SU-DHL-6 (cell line): ENCODE measurements at regions not wholly inside any gene's neighbourhood (a gene's known extent, or its start where the extent isn't known, plus 50 kb on each side); places are given as distances from the start of the nearest gene placed in this dataset.

Experiments
- H2AFZ ChIP-seq: fragments of 200-600 bp; sonication (generic); 2 replicates; pipeline ENCODE4 v1.6.1; 2014; ENCODE audit warnings: low read depth, mild to moderate bottlenecking, moderate library complexity, mixed read lengths, antibody characterized with exemption, low read length; ENCODE audit not compliant: severe bottlenecking
- H3F3A ChIP-seq: fragments of 200-600 bp; shearing (Covaris generic); 2 replicates; pipeline ENCODE4 v1.6.0; 2016; ENCODE audit warnings: antibody characterized with exemption, mild to moderate bottlenecking; ENCODE audit not compliant: insufficient read depth
- H3K27ac ChIP-seq: fragments of 200-600 bp; sonication (generic); 2 replicates; pipeline ENCODE4 v1.5.1; 2016; ENCODE audit warnings: low read depth, mild to moderate bottlenecking, low read length, moderate library complexity, mixed read lengths
- H3K27me3 ChIP-seq: fragments of 200-600 bp; sonication (generic), shearing (Covaris generic); 2 replicates; pipeline ENCODE4 v1.6.0; 2014; ENCODE audit warnings: mild to moderate bottlenecking, low read length
- H3K36me3 ChIP-seq: fragments of 200-600 bp; sonication (generic); 2 replicates; pipeline ENCODE4 v1.6.1; 2014; ENCODE audit warnings: mild to moderate bottlenecking, low read length, mixed read lengths
- H3K4me2 ChIP-seq: fragments of 300-600, 200-600 bp; shearing (Covaris generic), sonication (generic); 2 replicates; pipeline ENCODE4 v1.6.0; 2014; ENCODE audit warnings: low read length, low read depth, mild to moderate bottlenecking; ENCODE audit not compliant: poor library complexity, severe bottlenecking
- H3K4me3 ChIP-seq: fragments of 200-600 bp; sonication (generic); 2 replicates; pipeline ENCODE4 v1.5.1; 2014; ENCODE audit warnings: antibody characterized with exemption, low read length, mild to moderate bottlenecking, mixed read lengths; ENCODE audit not compliant: insufficient read depth, poor library complexity, severe bottlenecking
- H3K79me2 ChIP-seq: fragments of 200-600 bp; sonication (generic); 2 replicates; pipeline ENCODE4 v1.6.1; 2014; ENCODE audit warnings: mild to moderate bottlenecking, low read length, moderate library complexity; ENCODE audit not compliant: insufficient read depth
- H3K9ac ChIP-seq: fragments of 200-600 bp; sonication (generic); 2 replicates; pipeline ENCODE4 v1.7.0; 2014; ENCODE audit warnings: mild to moderate bottlenecking, low read length
- H3K9me2 ChIP-seq: fragments of 200-600 bp; sonication (generic); replicated peaks from 2 replicates; pipeline ENCODE4 v1.6.1; 2014; ENCODE audit warnings: low read length; ENCODE audit not compliant: insufficient read depth
- H3K9me3 ChIP-seq: fragments of 200-600 bp; sonication (generic); 2 replicates; pipeline ENCODE4 v1.6.1; 2014; ENCODE audit warnings: low read length, mixed read lengths; ENCODE audit not compliant: insufficient read depth
- H4K20me1 ChIP-seq: fragments of 200-600 bp; sonication (generic); 2 replicates; pipeline ENCODE4 v1.6.1; 2014; ENCODE audit warnings: low read depth, mild to moderate bottlenecking, antibody characterized with exemption, low read length, moderate library complexity, mixed read lengths
- EZH2phosphoT487 ChIP-seq: fragments of 200-600 bp; sonication (generic), shearing (Covaris generic); conservative IDR thresholded peaks from 2 replicates; pipeline ENCODE4 v1.6.1; 2018; ENCODE audit warnings: mild to moderate bottlenecking, antibody characterized with exemption, low read length, moderate library complexity, mixed read lengths
- TF ChIP-seq, protein P1 (sequence below): fragments of 200-600 bp; sonication (generic); IDR thresholded peaks from one replicate; pipeline ENCODE4 v1.5.1; 2017; ENCODE audit warnings: antibody characterized with exemption, mild to moderate bottlenecking, low read length, moderate library complexity; ENCODE audit not compliant: insufficient read depth, poor library complexity, severe bottlenecking

DNA sequence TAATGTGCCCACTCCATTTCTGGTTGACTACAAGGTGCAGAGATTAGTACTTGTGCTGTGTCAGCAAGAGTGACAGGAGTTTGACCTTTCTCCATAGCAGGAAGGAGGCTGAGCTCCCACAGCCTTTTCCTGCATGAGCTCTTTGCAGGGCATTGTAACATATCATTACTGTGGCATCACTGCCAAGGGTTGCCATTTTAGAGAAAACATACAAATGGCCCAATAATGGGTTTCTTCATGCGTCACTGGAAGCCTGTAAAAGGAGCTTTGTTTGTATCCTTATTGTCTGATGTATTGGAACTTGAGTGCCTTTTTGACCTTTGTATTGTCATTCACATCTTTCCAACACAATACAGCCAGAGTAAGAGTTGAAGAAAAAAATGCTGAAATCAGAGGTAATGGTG is 323.0 kb upstream of the CDIN1 start:
- Histone ChIP-seq H3K79me2 (no peaks in the 10 kb centered on the region), H4K20me1 (no peaks in the 10 kb centered on the region), H3K9me3 (no peaks in the 10 kb centered on the region), H3F3A (no peaks in the 10 kb centered on the region), H3K36me3 (no peaks in the 10 kb centered on the region), H3K9ac (no peak overlapping the region), H3K27ac (no peak overlapping the region), H3K9me2 (no peaks in the 10 kb centered on the region), H3K4me3 (no peak overlapping the region), H3K27me3 (no peaks in the 10 kb centered on the region), H3K4me2 (no peak overlapping the region), H2AFZ (no peak overlapping the region)
- TF ChIP-seq, protein P1, sequence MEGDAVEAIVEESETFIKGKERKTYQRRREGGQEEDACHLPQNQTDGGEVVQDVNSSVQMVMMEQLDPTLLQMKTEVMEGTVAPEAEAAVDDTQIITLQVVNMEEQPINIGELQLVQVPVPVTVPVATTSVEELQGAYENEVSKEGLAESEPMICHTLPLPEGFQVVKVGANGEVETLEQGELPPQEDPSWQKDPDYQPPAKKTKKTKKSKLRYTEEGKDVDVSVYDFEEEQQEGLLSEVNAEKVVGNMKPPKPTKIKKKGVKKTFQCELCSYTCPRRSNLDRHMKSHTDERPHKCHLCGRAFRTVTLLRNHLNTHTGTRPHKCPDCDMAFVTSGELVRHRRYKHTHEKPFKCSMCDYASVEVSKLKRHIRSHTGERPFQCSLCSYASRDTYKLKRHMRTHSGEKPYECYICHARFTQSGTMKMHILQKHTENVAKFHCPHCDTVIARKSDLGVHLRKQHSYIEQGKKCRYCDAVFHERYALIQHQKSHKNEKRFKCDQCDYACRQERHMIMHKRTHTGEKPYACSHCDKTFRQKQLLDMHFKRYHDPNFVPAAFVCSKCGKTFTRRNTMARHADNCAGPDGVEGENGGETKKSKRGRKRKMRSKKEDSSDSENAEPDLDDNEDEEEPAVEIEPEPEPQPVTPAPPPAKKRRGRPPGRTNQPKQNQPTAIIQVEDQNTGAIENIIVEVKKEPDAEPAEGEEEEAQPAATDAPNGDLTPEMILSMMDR = no peak
- TF ChIP-seq EZH2phosphoT487 = no peak

DNA sequence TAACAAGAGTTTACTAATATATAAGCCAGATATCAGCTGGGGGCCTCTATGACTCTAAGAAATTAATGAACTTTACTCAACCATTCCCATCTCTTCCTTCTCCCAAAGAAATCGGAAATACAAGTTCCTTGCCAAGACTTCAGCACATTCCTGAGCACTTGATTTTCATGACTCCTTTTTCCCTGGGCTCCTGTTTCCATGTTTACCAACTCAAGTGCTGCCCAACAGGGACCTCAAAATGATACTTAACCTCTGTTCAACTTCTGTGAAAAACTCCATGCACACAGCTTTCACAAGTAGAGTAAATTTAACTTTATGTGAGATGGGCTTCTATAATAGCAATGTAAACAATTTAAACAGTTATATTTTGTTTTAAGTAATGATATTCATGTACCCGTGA is 315.8 kb upstream of the CDIN1 start:
- H3K9me2 ChIP-seq = no peaks in the 10 kb centered on the region
- H2AFZ ChIP-seq = no peak overlapping the region
- H3K36me3 ChIP-seq = no peaks in the 10 kb centered on the region; the same call in 1 of the 2 replicates
- H3K79me2 ChIP-seq = no peaks in the 10 kb centered on the region
- no peak overlapping the region for H3K4me2 ChIP-seq
- no peak overlapping the region for H3K9ac ChIP-seq
- H3K4me3 ChIP-seq = no peak overlapping the region
- H3F3A ChIP-seq = no peaks in the 10 kb centered on the region
- H4K20me1 ChIP-seq = no peaks in the 10 kb centered on the region
- TF ChIP-seq EZH2phosphoT487 = no peak
- TF ChIP-seq, protein P1 = no peak
- no peak overlapping the region for H3K27ac ChIP-seq
- no peaks in the 10 kb centered on the region for H3K27me3 ChIP-seq
- H3K9me3 ChIP-seq = no peaks in the 10 kb centered on the region

DNA sequence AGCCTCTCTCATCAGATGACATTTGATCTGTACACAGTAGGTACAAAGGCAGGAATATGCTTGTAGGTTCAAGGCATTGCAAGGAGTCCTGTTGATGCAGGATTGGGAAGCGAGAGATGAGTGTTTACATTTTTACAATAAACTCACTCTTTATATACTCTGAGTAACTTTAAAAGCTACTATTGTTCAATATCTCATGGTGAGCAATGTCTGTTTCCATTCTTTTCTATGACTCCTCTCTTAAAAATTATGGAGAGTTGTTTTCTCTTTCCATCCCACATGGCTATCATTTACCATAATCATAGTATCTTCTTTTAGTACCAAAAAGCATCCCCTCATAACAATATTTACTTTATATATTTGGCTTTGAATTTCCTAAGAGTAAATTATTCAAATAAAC is 314.0 kb upstream of the CDIN1 start:
- Histone ChIP-seq H3K9ac (no peak overlapping the region), H3K4me3 (no peak overlapping the region), H3K36me3 (no peaks in the 10 kb centered on the region; the same call in 1 of the 2 replicates), H3K4me2 (no peak overlapping the region), H3K9me3 (no peaks in the 10 kb centered on the region), H2AFZ (no peak overlapping the region), H3K9me2 (no peaks in the 10 kb centered on the region), H3K27me3 (no peaks in the 10 kb centered on the region), H3K79me2 (no peaks in the 10 kb centered on the region), H3K27ac (no peak overlapping the region), H3F3A (no peaks in the 10 kb centered on the region), H4K20me1 (no peaks in the 10 kb centered on the region)
- TF ChIP-seq, protein P1 = no peak
- TF ChIP-seq EZH2phosphoT487 = no peak
